ENCODE measurements at regions not wholly inside any gene's neighbourhood (a gene's known extent, or its start where the extent isn't known, plus 50 kb on each side); places are given as distances from the start of the nearest gene placed in this dataset.

DNA sequence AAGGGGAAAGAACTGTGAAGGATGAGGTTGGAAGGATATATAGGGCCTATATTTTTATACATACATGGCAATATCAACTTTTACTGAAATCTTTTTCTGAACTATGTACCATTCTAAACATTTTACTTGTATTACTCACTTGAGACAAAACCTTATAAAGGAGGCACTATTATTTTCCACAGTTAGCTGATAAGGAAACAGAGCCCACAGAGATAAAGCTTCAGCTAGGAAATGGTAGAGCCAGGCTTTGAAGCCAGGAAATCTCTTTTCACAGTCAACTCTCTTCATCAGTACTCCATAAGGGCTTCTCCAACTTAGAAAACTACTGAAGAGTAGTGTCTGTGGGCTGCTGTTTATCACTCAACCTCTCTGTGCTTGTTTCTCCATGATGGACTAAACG lies 613.7 kb downstream of the PRELID2 start:
- no peak for TF ChIP-seq CTCF (IDR thresholded peaks at IDR 0.05; ENCODE audit: insufficient read depth, low read length)
- TF ChIP-seq, protein P1, sequence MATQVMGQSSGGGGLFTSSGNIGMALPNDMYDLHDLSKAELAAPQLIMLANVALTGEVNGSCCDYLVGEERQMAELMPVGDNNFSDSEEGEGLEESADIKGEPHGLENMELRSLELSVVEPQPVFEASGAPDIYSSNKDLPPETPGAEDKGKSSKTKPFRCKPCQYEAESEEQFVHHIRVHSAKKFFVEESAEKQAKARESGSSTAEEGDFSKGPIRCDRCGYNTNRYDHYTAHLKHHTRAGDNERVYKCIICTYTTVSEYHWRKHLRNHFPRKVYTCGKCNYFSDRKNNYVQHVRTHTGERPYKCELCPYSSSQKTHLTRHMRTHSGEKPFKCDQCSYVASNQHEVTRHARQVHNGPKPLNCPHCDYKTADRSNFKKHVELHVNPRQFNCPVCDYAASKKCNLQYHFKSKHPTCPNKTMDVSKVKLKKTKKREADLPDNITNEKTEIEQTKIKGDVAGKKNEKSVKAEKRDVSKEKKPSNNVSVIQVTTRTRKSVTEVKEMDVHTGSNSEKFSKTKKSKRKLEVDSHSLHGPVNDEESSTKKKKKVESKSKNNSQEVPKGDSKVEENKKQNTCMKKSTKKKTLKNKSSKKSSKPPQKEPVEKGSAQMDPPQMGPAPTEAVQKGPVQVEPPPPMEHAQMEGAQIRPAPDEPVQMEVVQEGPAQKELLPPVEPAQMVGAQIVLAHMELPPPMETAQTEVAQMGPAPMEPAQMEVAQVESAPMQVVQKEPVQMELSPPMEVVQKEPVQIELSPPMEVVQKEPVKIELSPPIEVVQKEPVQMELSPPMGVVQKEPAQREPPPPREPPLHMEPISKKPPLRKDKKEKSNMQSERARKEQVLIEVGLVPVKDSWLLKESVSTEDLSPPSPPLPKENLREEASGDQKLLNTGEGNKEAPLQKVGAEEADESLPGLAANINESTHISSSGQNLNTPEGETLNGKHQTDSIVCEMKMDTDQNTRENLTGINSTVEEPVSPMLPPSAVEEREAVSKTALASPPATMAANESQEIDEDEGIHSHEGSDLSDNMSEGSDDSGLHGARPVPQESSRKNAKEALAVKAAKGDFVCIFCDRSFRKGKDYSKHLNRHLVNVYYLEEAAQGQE (IDR thresholded peaks at IDR 0.05; ENCODE audit: insufficient replicate concordance, low read depth), result no peak
